ENCODE measurements at regions not wholly inside any gene's neighbourhood (a gene's known extent, or its start where the extent isn't known, plus 50 kb on each side); places are given as distances from the start of the nearest gene placed in this dataset.
A peak's percentile ranks its signal among the peaks of the same experiment; 100 is the strongest.

DNA sequence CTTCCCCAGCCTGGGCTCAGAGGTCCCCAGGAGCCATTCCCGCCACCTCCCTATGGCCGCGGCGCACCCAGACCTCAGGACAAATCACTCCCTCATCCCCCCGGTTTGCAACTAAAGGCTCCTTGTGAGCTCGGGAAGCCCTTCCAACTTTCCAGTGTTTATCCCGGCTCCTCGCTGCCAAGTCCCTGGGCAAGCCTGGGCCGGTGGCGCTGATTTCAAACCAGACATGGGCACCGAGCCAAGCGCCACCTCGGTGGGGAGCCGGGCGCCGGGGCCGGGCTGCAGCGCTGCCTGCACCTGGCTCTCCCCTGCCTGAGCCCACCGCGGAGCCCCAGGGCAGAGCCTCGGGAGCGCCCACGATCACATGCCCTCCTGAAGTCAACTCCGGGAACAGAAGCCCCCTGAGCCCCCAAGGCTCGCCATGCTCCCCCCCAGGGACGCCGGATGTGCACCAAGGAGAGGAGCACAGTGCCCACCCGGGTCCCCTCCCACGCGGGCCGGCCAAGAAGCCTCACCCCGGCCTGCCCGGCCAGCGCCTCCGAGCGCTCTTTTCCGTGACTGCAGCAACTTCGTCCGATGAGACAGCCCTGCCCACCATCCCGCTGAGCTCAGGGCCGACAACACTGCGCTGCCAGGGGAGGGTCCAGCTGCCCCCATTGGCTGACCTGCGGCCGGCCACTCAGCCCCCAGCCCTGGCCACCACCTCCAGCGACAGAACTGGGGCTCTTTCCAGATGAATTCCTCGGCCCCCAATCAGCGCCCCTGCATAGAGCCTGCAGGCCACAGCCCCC lies 50.0 kb downstream of the NCOR2 start:
- DNase-seq = peak; percentile 82

DNA sequence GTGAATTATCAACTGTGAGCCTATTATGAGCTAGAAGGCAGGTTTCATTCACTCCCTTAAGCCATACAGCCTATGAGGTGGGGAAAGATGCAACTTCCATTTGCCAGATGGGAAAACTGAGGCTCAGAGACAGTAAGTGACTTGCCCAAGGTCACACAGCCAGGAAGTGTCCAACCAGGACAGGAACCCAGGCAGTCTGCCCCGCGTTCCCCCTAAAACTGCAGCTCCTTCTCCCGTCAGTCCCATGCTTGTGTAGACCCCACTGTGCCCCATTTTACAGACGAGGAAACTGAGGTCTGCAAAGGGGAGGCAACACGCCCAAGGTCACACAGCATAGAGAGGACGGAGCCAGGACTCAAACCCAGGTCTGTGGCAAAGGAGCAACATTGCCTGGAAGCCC lies 50.6 kb downstream of the NCOR2 start:
- no peak for DNase-seq

DNA sequence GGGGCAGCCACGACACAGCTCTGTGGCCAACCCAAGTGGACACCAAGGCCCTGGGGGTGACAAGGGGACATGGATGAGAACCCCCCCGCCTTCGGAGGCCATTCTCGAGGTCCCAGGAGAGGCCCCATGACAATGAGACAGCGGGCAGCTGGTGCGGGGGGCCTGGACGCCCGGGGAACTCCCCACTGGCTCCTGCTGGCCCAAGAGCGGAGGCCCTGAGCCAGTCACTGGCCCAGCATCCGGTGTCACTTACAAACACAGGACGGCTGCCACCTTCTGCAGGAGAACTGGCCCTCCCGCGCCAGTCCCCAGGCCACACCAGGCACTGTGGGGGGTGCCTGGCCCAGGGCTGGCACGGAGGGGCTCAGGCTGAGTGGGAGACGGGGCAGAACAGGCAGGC lies 51.4 kb downstream of the NCOR2 start:
- DNase-seq = no peak

DNA sequence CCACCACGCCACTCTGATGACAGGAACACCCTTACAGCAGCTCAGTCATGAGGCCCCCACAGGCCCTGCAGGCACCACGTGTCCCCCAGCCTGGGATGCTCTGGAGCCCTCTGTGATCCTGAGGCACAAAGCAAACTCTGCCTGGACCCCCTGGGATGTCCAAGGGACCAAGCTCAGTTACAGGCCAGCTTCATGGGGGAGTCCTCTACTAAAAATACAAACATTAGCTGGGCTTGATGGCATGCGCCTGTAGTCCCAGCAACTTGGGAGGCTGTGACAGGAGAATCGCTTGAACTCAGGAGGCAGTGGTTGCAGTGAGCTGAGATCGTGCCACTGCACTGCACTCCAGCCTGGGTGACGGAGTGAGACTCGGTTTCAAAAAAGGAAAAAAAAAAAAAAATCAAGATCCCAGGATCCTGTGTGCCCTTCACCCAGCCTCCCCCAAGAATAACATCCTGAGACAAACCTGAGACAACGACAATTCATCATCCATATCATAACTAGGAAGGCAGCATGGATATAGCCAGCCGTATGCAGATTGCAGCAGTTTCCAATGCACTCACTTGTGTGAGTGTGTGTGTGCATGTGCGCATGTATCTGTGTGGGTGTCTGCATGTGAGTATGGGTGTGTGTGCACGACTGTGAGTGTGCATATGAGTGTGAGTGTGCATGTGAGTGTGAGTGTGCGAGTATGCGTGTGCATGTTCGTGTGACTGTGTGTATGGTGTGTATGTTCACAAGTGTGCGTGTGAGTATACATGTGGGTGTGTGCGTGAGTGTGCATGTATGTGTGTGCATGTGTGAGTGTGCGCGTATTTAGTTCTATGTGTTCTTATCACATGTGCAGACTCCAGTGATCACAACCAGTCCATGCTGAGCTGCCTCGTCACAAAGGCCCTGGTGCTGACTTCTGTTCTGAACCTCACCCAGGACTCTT lies 52.1 kb downstream of the NCOR2 start:
- no peak for DNase-seq

DNA sequence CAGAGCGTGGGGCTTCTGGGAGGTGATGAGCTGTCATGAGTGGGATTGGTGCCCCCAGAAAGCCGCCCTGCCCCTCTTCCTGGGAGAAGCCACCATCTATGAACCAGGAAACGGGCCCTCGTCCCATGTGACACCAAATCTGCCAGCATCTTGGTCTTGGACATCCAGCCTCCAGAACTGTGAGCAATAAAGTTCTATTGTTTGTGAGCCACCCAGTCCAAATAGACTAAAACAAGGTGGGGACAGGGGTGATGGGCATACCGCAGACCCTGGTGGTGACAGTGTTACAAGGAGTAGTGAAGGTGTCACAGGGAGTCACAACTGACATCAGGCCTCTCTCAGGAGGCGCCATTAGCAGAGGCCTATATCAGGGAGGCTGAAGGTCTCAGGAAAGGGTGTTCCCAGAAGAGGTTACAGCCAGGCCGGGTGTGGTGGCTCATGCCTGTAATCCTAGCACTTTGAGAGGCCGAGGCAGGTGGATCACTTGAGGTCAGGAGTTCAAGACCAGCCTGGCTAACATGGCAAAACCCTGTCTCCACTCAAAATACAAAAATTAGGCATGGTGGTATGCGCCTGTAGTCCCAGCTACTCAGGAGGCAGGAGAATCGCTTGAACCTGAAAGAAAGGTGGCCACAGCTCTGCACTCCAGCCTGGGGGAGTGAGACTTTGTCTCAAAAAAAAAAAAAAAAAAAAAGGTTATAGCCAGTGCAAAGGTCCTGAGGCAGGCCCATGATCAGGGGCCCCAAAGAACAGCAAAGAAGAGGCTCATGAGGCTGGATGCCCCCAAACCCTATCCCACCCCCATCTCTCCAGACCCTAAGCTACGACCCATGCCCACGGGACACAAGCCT lies 53.0 kb downstream of the NCOR2 start:
- no peak for DNase-seq

DNA sequence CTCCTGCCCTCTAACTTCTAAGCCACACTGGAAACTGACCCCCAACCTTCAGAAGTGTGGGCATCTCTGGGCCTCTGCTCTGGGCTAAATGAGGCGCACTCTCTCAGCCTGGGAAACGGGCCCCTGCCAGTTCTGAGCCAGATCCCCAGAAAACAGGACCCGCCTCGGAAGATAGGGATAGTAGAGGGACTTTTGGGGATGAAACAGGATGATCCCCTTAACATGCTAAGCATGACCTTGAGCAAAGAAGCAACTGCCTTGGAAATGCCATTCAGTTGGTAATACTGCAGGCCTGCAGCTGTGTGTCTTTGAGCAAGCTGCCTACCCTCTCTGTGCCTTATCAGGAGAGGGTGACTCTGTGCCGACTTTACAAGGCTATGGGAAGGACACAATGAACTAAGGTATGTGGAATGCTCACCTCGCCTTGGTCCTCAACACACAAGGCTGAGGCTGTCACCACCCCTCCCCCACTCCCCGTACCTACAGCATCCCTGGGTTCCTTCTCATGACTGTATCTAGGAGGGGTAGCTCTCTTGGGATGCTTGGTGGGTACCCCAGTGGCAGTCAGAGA lies 54.0 kb downstream of the NCOR2 start:
- no peak for DNase-seq

DNA sequence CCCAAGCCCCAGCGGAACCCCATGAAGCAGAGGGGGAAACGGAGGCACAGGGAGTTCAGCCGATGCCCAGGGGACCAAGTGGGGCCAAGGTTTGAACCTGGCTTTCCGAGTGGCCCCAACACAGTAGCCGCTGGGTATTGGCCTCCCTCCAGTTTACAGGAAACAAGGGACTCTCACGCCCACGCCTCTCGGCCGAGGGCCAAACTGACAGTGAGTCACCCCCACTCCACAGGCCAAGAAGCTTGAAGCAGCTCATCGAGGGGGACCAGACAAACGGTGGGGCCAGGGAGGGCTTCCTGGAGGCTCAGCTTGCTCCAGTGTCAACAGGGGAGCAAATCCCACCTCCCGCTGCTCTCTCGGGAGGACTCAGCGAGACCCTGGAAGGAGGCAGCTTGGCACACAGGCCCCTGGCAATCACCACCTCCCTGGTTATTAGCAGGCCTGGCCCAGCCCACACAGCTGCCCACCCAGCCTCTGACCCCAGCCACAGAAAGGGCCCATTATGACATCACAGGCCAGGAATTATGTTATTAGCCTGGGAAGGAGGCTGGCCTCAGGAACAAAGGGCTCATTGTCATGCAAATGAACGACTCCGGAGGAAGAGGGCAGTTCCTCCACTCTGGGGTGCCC lies 54.6 kb downstream of the NCOR2 start:
- peak; percentile 68 for DNase-seq

DNA sequence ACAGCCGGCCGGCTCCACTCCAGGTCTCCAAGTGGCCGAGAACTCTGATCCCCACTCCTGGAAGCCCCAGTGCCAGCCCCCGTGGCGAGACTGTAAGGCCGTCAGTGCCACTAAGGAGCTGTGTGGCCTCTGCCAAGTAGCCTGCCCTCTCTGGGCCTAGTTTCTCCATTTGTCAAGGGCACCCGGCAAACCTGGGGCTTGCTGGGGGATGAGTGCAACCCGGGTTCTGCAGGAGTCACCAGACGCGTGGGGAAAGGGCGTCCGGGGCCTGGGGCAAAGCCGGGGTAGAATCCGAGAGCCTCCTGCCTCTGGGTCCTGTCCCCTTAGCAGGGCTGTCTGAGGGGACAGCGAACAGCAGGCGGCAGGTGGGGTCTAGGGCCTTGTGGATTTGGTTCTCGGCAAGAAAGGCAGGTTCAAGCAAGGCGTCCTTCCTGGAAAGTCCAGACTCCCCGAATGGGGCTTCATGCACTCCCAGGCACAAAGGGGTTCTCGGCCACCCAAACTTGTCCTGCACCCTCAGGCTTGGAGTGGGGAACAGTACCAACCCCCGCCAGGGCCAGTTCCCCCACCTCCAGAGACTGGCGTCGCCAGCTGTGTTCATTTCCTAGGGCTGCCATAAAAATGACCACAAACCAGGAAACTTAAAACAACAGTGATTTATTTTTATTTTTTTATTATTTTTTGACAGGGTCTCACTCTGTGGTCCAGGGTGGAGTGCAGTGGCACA lies 56.0 kb downstream of the NCOR2 start:
- DNase-seq = no peak

DNA sequence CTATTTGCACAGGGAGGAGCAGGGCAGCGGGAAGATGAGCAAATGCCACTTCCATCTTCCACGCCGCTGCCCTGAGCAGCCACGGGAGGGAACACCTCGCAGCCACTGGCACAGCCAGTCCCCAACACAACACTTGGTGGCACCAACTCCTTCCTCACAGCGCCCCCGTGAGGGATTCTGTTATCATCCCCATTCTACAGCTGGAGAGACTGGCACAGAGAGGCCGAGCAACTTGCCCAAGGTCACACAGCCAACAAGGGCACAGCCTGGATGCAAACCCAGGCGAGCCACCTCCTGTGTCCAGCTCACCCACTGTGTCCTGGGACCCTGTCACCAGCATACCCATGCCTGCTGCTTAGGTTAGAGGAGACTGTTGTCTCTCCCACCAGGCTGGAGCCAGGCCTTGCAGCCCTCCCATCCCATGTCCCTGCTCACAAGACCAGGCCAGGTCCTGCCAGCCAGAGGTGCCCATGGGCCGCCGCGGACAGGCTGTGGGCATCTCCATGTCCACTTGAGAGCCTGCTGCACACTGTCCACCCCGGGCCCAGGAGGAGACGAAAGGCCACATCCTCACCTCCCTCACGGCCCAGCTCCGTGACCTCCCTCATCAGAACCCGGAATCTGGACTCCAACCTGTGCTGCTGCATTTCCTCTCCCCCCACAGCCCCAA lies 57.0 kb downstream of the NCOR2 start:
- DNase-seq = no peak

DNA sequence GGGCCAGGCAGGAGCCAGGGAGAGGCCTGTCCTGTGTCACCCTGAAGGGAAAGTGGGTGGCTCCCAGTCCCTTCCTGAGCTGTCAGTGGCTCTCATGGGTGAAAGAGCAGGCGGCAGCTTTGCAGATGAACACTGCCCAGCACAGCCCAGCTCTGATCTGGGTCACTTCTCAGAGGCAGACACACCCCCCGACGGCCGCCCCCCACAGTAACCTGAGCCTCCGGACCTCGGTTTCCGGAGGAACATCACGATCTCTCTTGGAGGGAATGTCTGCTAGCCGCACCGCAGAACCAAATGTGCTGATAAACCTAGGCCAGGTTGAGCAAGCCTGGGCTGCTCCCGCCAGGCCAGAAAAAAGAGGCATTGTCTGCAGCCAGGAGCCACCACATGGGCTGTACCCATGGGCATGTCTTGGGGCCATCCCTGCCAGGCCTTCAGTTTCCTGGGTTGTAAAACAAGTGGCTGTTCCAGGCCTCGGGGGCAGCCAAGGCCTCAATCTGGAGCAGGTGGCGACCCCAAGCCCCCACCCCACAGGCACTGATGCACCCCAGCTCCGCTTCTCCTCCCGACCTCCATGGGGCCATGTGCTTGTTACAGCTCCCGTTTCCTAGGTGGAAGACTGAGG lies 57.6 kb downstream of the NCOR2 start:
- DNase-seq = no peak

DNA sequence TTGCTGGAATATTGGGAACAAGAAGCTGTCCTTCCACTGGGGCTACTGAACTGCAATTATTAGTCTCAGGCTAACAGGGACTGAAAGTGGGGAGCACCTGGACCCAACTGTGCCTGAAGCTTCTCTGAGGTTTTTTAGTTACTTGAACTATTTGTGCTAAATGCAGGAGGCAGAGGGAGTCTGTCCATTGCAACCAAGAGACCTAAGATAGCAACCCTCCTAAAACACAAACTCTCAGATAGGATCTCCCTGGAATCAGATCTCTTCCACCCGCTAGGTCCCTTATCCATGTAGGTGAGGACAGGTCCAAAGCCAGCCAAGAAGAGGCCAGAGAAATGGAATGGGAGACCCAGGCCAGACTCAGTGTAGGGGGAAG lies 58.1 kb downstream of the NCOR2 start:
- DNase-seq = no peak

DNA sequence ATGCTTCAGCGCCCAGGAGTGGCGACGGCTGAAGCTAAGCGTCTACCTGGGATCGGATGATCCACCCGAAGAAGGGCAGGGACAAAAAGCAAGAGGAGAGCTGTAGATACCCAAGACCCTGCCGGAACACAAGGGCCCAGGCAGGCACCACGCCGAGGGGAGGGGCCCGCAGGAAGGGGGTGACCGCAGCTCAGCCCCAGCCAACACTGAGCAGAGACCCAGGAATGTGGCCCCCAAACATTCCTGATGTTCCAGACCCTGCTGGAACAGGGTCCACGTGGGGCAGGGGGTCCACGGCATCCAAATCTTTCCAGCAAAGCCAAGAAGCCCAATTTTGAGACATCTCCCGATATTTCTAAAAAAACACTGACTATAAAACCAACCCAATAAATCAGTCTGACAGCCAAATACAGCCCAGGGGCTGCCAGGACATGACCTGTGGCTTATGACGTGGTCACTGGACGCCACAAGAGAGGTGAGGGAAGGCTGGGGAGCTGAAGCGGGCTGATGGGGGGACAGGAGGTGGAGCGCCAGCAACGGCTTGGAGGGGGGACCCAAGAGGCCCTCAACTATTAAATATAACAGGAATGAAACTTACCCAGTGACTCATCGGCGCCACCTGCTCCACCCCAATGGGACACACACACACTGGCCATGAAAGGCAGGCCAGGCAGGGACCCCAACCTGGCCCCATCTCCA lies 58.9 kb downstream of the NCOR2 start:
- DNase-seq = no peak

DNA sequence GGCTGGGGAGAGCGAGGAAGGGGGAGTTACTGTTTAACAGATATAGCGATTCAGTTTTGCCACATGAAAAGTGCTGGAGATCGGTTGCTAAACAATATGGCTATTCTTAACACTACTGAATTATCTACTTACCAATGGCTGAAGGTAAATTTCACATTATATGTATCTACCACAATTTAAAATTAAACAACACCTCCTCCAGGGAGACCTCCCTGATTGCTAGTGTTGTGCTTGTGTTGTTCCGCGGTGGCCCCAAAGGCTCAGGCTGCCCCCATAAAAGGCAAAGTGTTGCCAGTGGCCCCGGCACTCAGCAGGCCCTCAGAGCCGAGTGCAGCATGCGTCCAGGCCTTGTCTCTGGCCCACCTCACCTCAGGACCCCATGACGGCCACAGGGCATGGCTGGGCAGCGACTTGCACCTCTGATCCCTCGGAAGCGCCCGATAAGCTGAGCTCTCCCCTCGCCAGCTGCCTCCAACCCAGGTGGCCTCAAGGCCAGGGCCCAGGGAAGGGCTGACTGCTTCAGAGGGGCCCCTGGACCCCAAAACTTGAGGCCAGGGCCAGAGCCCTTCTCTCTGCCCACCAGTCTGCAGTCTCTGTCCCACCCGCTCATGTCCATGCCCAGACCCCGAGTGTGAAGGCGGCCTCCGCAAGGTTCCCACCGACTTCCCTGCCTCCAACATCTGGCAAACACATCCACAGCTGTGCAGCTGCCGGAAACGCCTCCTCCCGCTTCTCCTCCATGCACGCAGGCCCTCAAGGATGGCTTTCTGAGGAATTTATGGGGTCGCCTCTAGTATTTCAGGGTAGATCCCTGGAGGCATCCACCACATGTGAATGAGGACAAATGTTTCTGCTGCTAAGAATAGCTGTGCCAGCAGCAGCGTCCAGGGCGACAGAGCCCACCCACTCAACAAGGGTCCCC lies 60.0 kb downstream of the NCOR2 start:
- no peak for DNase-seq

DNA sequence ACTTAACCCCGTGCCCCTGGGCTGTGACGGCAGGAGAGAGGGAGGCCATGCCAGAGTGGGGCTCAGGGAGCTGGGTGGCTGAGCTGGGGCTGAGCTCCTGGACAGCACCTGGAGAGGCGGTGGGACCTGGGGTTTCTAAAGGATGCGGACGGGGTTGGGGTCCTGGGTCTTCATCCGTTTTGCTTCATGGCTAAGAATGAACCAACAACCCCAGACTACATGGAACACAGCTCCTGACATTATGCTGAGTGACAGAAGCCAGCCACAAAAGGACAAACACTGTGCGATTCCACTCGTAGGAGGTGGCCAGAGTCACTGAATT lies 60.6 kb downstream of the NCOR2 start:
- DNase-seq = no peak

DNA sequence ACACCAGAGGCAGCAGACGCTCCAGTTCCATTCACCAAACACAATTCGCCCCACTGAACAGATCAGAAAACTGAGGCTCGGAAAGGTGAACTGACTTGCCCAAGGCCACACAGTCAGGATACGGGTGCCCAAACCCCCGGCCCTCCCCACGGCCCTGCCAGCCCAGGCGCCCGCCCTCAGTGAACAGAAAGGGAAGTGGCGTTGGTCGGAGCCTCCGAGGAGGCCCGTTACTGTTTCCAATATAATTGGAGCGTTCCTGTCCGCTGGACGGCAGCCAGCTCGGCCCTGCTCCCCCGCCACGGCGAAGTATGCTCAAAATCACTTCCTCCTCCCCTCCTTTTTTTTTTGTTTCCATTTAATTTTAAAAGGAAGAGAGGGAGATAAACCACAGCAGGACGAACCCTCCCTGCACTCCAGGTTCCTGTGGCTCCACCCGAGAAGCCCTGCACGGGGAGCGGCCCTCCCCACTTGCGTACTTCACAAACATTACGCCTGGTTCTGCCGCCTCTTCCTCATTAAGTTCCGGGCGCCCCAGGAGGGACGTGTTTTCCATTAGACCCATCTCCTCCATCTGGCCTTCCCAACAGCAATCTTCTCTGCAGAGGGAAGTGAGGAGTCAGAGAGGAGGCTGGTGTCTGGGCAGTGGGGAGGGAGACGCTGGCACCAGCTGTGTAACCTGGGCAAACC lies 61.1 kb downstream of the NCOR2 start:
- peak; percentile 64 for DNase-seq

DNA sequence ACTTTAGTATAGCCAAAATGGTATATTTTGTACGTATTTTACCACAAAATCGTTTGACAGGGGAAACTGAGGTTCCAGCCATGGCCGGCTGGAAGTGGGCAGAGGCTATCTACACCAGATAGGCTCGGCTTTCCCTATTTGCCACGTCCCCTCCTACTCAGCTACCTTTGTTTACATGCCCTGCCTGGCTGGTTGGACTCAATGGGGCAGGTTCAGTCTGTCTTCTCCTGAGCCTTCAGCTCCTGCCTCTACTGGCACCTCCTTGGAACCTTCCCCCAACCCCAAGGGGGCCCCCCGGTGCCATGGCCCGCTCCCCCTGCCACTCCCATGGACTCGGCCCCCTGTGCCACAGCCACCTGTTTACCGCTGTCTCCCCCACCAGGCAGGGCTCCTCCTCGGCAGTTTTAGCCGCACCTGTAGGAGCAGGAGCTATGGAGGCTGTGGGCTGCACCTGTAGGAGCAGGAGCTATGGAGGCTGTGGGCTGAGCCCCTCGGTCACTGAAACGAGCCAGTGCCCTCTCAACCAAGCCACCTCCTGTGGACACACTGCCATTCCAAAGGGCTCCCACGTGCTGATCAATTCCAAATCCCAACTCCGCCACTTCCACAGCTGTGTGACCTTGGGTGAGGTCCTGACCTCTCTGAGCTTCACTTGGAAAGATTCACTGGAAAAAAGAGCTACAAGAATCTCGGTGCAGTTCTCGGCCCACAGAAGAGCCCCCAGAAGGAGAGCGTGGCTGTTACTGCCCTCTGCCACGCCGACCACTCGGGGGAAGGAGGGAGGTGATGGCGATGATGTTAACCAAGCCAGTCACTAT lies 62.2 kb downstream of the NCOR2 start:
- DNase-seq = no peak

DNA sequence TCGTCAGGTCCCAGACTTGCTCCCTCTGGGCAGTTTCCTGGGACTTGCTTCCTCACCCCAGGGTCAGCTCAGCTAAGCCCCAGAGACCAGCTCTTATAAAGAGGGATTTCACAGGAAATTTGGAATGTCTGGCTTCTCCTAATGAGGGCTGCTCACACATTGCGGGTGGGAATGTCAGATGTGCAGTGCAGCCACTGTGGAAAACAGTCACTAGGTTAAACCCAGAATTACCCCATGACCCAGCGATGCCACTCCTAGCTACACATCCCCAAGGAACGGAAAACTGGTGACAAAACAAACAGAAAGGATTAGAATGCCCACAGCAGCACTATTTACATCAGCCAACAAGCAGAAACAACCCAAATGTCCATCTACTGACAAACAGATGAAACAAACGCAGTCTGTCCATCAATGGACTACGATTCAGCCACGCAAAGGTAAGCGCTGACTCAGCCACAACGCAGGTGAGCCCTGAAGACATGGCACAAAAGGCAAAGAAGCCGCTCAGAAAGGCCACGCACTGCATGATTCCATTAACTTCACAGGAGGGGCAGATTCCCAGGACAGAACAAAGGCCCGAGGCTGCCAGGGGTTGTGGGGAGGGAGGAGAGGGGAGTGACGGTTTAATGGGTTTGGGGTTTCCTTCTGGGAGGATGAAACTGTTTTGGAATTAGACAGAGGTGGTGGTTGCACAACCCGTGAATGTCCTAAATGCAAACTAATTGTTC lies 63.0 kb downstream of the NCOR2 start:
- DNase-seq = no peak
